ENCODE measurements at regions not wholly inside any gene's neighbourhood (a gene's known extent, or its start where the extent isn't known, plus 50 kb on each side); places are given as distances from the start of the nearest gene placed in this dataset.

GRCh38 chr6:145372671-145373151, 362.6 kb downstream of the EPM2A start:
- H3K36me3 ChIP-seq (ENCODE audit: control insufficient read depth, insufficient read depth, low read length), result no peaks in the 10 kb centered on the region
- H3K4me3 Mint-ChIP-seq (ENCODE audit: unreplicated experiment), result no peak overlapping the region
- CTCF ChIA-PET, result no interaction called here
- intact Hi-C loops (cut with micrococcal nuclease; ENCODE audit: unreplicated experiment), result no loop called here
- H3K9me3 Mint-ChIP-seq (ENCODE audit: unreplicated experiment), result peaks cover 10% of the 10 kb centered on the region
- H3K4me1 ChIP-seq, result no peaks in the 10 kb centered on the region
- H3K9me3 ChIP-seq, result peaks cover 2% of the 10 kb centered on the region
- no peaks in the 10 kb centered on the region for H3K4me1 Mint-ChIP-seq (ENCODE audit: low read depth, unreplicated experiment)
- no peaks in the 10 kb centered on the region for H3K36me3 Mint-ChIP-seq (ENCODE audit: insufficient read depth, unreplicated experiment)
- peaks cover 3% of the 10 kb centered on the region for H3K27me3 Mint-ChIP-seq (ENCODE audit: insufficient read depth, unreplicated experiment)
- BruUV-seq (replicated peaks), result no TSS peak
- POLR2A ChIA-PET, result no interaction called here
- H3K27ac Mint-ChIP-seq (ENCODE audit: unreplicated experiment), result no peak overlapping the region
- DNase-seq, result no peak
- TF ChIP-seq CTCF (IDR thresholded peaks at IDR 0.05; ENCODE audit: insufficient read depth in 1 of 2, low read depth in 1 of 2, low read length in 1 of 2, severe bottlenecking in 1 of 2, unreplicated experiment in 1 of 2), result no peak
- no peaks in the 10 kb centered on the region for H3K27me3 ChIP-seq (replicated peaks; ENCODE audit: control insufficient read depth, insufficient read depth, low read length)
- H3K4me3 ChIP-seq (ENCODE audit: low read depth, low read length), result no peak overlapping the region

- no peak overlapping the region for H3K4me3 Mint-ChIP-seq (ENCODE audit: unreplicated experiment)
- intact Hi-C loops (cut with micrococcal nuclease; ENCODE audit: unreplicated experiment), result no loop called here
- H3K36me3 Mint-ChIP-seq (ENCODE audit: insufficient read depth, unreplicated experiment), result no peaks in the 10 kb centered on the region
- no peak overlapping the region for H3K4me3 ChIP-seq (ENCODE audit: low read depth, low read length)
- H3K36me3 ChIP-seq (ENCODE audit: control insufficient read depth, insufficient read depth, low read length), result no peaks in the 10 kb centered on the region
- no peaks in the 10 kb centered on the region for H3K27me3 ChIP-seq (replicated peaks; ENCODE audit: control insufficient read depth, insufficient read depth, low read length)
- no TSS peak for BruUV-seq (replicated peaks)
- H3K4me1 ChIP-seq, result no peaks in the 10 kb centered on the region
- H3K4me1 Mint-ChIP-seq (ENCODE audit: low read depth, unreplicated experiment), result no peaks in the 10 kb centered on the region
- peaks cover 2% of the 10 kb centered on the region for H3K9me3 ChIP-seq
- no peak for DNase-seq
- POLR2A ChIA-PET, result no interaction called here
- H3K27me3 Mint-ChIP-seq (ENCODE audit: insufficient read depth, unreplicated experiment), result peaks cover under 1% of the 10 kb centered on the region
- no peak for TF ChIP-seq CTCF (IDR thresholded peaks at IDR 0.05; ENCODE audit: insufficient read depth in 1 of 2, low read depth in 1 of 2, low read length in 1 of 2, severe bottlenecking in 1 of 2, unreplicated experiment in 1 of 2)
- peaks cover 10% of the 10 kb centered on the region for H3K9me3 Mint-ChIP-seq (ENCODE audit: unreplicated experiment)
- no peak overlapping the region for H3K27ac Mint-ChIP-seq (ENCODE audit: unreplicated experiment)
- CTCF ChIA-PET, result no interaction called here
Observed at GRCh38 chr6:145373826-145374225, 361.5 kb downstream of the EPM2A start.

- Histone ChIP-seq H3K4me1 (no peaks in the 10 kb centered on the region), H3K9me3 (peaks cover 2% of the 10 kb centered on the region), H3K36me3 (ENCODE audit: control insufficient read depth, insufficient read depth, low read length) (no peaks in the 10 kb centered on the region), H3K4me3 (ENCODE audit: low read depth, low read length) (no peak overlapping the region), H3K27me3 (replicated peaks; ENCODE audit: control insufficient read depth, insufficient read depth, low read length) (no peaks in the 10 kb centered on the region)
- ChIA-PET POLR2A (no interaction called here), CTCF (no interaction called here)
- no peak for DNase-seq
- Mint-ChIP-seq H3K4me3 (ENCODE audit: unreplicated experiment) (no peak overlapping the region), H3K4me1 (ENCODE audit: low read depth, unreplicated experiment) (no peaks in the 10 kb centered on the region), H3K36me3 (ENCODE audit: insufficient read depth, unreplicated experiment) (no peaks in the 10 kb centered on the region), H3K27me3 (ENCODE audit: insufficient read depth, unreplicated experiment) (no peaks in the 10 kb centered on the region), H3K9me3 (ENCODE audit: unreplicated experiment) (peaks cover 10% of the 10 kb centered on the region), H3K27ac (ENCODE audit: unreplicated experiment) (no peak overlapping the region)
- no TSS peak for BruUV-seq (replicated peaks)
- no peak for TF ChIP-seq CTCF (IDR thresholded peaks at IDR 0.05; ENCODE audit: insufficient read depth in 1 of 2, low read depth in 1 of 2, low read length in 1 of 2, severe bottlenecking in 1 of 2, unreplicated experiment in 1 of 2)
- intact Hi-C loops (cut with micrococcal nuclease; ENCODE audit: unreplicated experiment), result no loop called here
Observed at GRCh38 chr6:145374570-145374969, 360.8 kb downstream of the EPM2A start.
